ENCODE measurements at regions not wholly inside any gene's neighbourhood (a gene's known extent, or its start where the extent isn't known, plus 50 kb on each side); places are given as distances from the start of the nearest gene placed in this dataset.
"Not testable (repeated sequence)": the region's sequence is repeated elsewhere in the genome, so short reads cannot be mapped to it uniquely, and the experiment has no call there.

- Mint-ChIP-seq H3K4me3 (no peak overlapping the region), H3K36me3 (peaks cover 3% of the 10 kb centered on the region), H3K4me1 (peaks cover 31 to 32% of the 10 kb centered on the region in 2 donors), H3K27me3 (ENCODE audit: low read depth in 2 of 2) (no peaks in the 10 kb centered on the region), H3K9me3 (peaks cover under 1 to 2% of the 10 kb centered on the region in 2 donors), H3K27ac (peak overlapping the region in 1 of 2 donors; percentile 3)
- no peaks in the 10 kb centered on the region for H3K9me3 ChIP-seq (ENCODE audit: control insufficient read depth, insufficient read depth, low read length)
- H3K27ac ChIP-seq (ENCODE audit: low read length) = no peak overlapping the region
- H3K36me3 ChIP-seq (ENCODE audit: control insufficient read depth, insufficient read depth, low read length) = no peaks in the 10 kb centered on the region
- no peaks in the 10 kb centered on the region for H3K27me3 ChIP-seq (ENCODE audit: control insufficient read depth, insufficient read depth, low read length)
- intact Hi-C loops (cut with micrococcal nuclease) = no loop called here
- no peak for DNase-seq
- no peak for TF ChIP-seq CTCF (IDR thresholded peaks at IDR 0.05)
- no peak for ATAC-seq
- WGBS (ENCODE audit: insufficient coverage) = 100% methylated on average over 1 of the region's 3 CpGs
- H3K4me1 ChIP-seq (ENCODE audit: control insufficient read depth, insufficient read depth, low read length) = peaks cover 5% of the 10 kb centered on the region
- no peak overlapping the region for H3K4me3 ChIP-seq (ENCODE audit: low read length)
Observed at GRCh38 chr14:71432334-71433110, 499.7 kb upstream of the RGS6 start.

DNA sequence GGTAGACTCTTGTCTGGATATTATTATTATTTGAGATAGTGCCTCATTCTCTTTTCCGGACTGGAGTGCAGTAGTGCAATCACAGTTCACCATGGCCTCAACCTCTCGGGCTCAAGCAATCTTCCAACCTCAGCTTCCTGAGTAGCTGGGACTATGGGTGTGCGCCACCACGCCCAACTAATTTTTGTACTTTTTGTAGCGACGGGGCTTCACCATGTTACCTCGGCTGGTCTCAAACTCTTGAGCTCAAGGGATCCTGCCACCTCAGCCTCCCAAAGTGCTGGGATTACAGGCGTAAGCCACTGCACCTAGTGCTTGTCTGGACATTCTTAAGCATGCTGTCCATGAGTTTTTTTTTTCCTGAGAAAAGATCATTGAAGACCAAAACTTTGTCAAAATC lies 498.9 kb upstream of the RGS6 start:
- DNase-seq = no peak
- no peak overlapping the region for H3K27ac ChIP-seq (ENCODE audit: low read length)
- Mint-ChIP-seq H3K4me1 (peaks cover 36% of the 10 kb centered on the region in 2 donors), H3K9me3 (no peaks in the 10 kb centered on the region), H3K27me3 (ENCODE audit: low read depth in 2 of 2) (no peaks in the 10 kb centered on the region), H3K27ac (peak overlapping the region in 1 of 2 donors; percentile 3), H3K36me3 (no peaks in the 10 kb centered on the region), H3K4me3 (no peak overlapping the region)
- no peaks in the 10 kb centered on the region for H3K27me3 ChIP-seq (ENCODE audit: control insufficient read depth, insufficient read depth, low read length)
- WGBS (ENCODE audit: insufficient coverage) = 93% methylated on average over 8 of the region's 8 CpGs
- no peaks in the 10 kb centered on the region for H3K36me3 ChIP-seq (ENCODE audit: control insufficient read depth, insufficient read depth, low read length)
- no peaks in the 10 kb centered on the region for H3K9me3 ChIP-seq (ENCODE audit: control insufficient read depth, insufficient read depth, low read length)
- no peak overlapping the region for H3K4me3 ChIP-seq (ENCODE audit: low read length)
- TF ChIP-seq CTCF (IDR thresholded peaks at IDR 0.05) = no peak
- intact Hi-C loops (cut with micrococcal nuclease) = no loop called here
- no peak for ATAC-seq
- peaks cover 5% of the 10 kb centered on the region for H3K4me1 ChIP-seq (ENCODE audit: control insufficient read depth, insufficient read depth, low read length)

DNA sequence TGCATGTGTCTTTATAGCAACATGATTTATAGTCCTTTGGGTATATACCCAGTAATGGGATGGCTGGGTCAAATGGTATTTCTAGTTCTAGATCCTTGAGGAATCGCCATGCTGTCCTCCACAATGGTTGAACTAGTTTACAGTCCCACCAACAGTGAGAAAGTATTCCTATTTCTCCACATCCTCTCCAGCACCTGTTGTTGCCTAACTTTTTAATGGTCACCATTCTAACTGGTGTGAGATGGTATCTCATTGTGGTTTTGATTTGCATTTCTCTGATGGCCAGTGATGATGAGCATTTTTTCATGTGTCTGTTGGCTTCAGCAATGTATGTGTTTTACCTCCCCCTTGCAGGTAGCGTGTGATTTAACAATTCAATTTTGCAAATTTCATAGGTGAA lies 496.6 kb upstream of the RGS6 start:
- H3K36me3 Mint-ChIP-seq; H3K27ac Mint-ChIP-seq; H3K36me3 ChIP-seq (ENCODE audit: control insufficient read depth, insufficient read depth, low read length); H3K9me3 ChIP-seq (ENCODE audit: control insufficient read depth, insufficient read depth, low read length); H3K4me3 ChIP-seq (ENCODE audit: low read length); H3K27me3 Mint-ChIP-seq (ENCODE audit: low read depth in 2 of 2); ATAC-seq; H3K9me3 Mint-ChIP-seq; H3K27ac ChIP-seq (ENCODE audit: low read length); DNase-seq; H3K4me1 ChIP-seq (ENCODE audit: control insufficient read depth, insufficient read depth, low read length); intact Hi-C loops (cut with micrococcal nuclease); H3K27me3 ChIP-seq (ENCODE audit: control insufficient read depth, insufficient read depth, low read length); H3K4me3 Mint-ChIP-seq: not testable (repeated sequence)
- H3K4me1 Mint-ChIP-seq = peaks cover 24 to 25% of the 10 kb centered on the region in 2 donors
- 100% methylated on average over 1 of the region's 2 CpGs for WGBS (ENCODE audit: insufficient coverage)

DNA sequence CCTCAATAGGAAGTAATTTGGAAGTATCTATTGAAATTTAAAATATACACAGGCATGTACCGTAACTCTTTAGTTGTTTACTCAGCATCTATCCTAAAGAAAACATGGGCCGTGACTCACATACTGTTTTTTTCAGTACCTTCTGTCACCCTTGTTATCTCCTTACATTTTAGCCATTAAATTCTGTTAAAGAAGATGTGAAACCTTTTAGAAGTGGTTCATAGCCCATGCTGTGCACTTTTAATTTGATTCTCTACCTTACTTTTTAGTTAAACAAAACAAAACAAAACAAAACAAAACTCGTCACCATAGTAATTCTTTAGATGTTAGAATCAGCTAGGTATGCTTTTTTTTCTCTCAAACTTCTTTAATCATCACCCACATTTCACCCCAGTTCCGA lies 494.4 kb upstream of the RGS6 start:
- Mint-ChIP-seq H3K27ac (no peak overlapping the region), H3K9me3 (no peaks in the 10 kb centered on the region), H3K36me3 (no peaks in the 10 kb centered on the region), H3K27me3 (ENCODE audit: low read depth in 2 of 2) (no peaks in the 10 kb centered on the region), H3K4me3 (no peak overlapping the region), H3K4me1 (peaks cover 13 to 17% of the 10 kb centered on the region in 2 donors)
- intact Hi-C loops (cut with micrococcal nuclease) = no loop called here
- no peak overlapping the region for H3K27ac ChIP-seq (ENCODE audit: low read length)
- ATAC-seq (no peak), DNase-seq (peak in 1 of 2 donors; percentile 8)
- 90% methylated on average over 4 of the region's 4 CpGs for WGBS (ENCODE audit: insufficient coverage)
- no peaks in the 10 kb centered on the region for H3K27me3 ChIP-seq (ENCODE audit: control insufficient read depth, insufficient read depth, low read length)
- H3K4me1 ChIP-seq (ENCODE audit: control insufficient read depth, insufficient read depth, low read length) = no peaks in the 10 kb centered on the region
- no peak overlapping the region for H3K4me3 ChIP-seq (ENCODE audit: low read length)
- no peaks in the 10 kb centered on the region for H3K36me3 ChIP-seq (ENCODE audit: control insufficient read depth, insufficient read depth, low read length)
- no peaks in the 10 kb centered on the region for H3K9me3 ChIP-seq (ENCODE audit: control insufficient read depth, insufficient read depth, low read length)
- TF ChIP-seq CTCF (IDR thresholded peaks at IDR 0.05) = no peak
